Astrocyte of the cerebellum (primary cell): ENCODE measurements at regions not wholly inside any gene's neighbourhood (a gene's known extent, or its start where the extent isn't known, plus 50 kb on each side); places are given as distances from the start of the nearest gene placed in this dataset.
"Not testable (repeated sequence)": the region's sequence is repeated elsewhere in the genome, so short reads cannot be mapped to it uniquely, and the experiment has no call there.

ENCODE experiments used
- DNase-seq: peaks from one replicate; pipeline ENCODE4 v3.0.0-alpha.2; 2011; ENCODE audit warnings: low read depth
- H3K4me3 ChIP-seq: 2 replicates; pipeline ENCODE4 v1.5.1; 2011; ENCODE audit warnings: mild to moderate bottlenecking, low read depth, low read length, moderate library complexity
- CTCF ChIP-seq: IDR thresholded peaks from 2 replicates; pipeline ENCODE4 v1.5.1; 2012; ENCODE audit warnings: low read length, low read depth, moderate library complexity, mild to moderate bottlenecking; ENCODE audit errors: missing control alignments
- in situ Hi-C: cut with HindIII; loops from 2 replicates; pipeline ENCODE4 v1.10.0; 2017; ENCODE audit warnings: low sequenced_read_pairs

GRCh38 chr10:44575601-44576380, 190.9 kb upstream of the CXCL12 start:
- H3K4me3 ChIP-seq: no peak overlapping the region
- in situ Hi-C loops: no loop called here
- no peak for DNase-seq
- no peak for TF ChIP-seq CTCF

- in situ Hi-C loops: no loop called here
- TF ChIP-seq CTCF: no peak
- no peak for DNase-seq
- H3K4me3 ChIP-seq: no peak overlapping the region
These were observed 191.8 kb upstream of the CXCL12 start for GRCh38 chr10:44576702-44577191.

- DNase-seq: no peak
- H3K4me3 ChIP-seq: no peak overlapping the region
- no peak for TF ChIP-seq CTCF
- in situ Hi-C loops: no loop called here
These were observed 192.6 kb upstream of the CXCL12 start for GRCh38 chr10:44577533-44577932.

- TF ChIP-seq CTCF: no peak
- DNase-seq: no peak
- no peak overlapping the region for H3K4me3 ChIP-seq
- in situ Hi-C loops: no loop called here
These were observed 193.4 kb upstream of the CXCL12 start for GRCh38 chr10:44578271-44578670.

- DNase-seq, in situ Hi-C loops, H3K4me3 ChIP-seq: not testable (repeated sequence)
These were observed 194.1 kb upstream of the CXCL12 start for GRCh38 chr10:44578963-44579362.

GRCh38 chr10:44581996-44582395, 197.1 kb upstream of the CXCL12 start:
- no peak for DNase-seq
- H3K4me3 ChIP-seq: no peak overlapping the region
- no peak for TF ChIP-seq CTCF
- in situ Hi-C loops: no loop called here

GRCh38 chr10:44587488-44588318, 202.8 kb upstream of the CXCL12 start:
- no peak for TF ChIP-seq CTCF
- no peak overlapping the region for H3K4me3 ChIP-seq
- no peak for DNase-seq
- in situ Hi-C loops: no loop called here
